AG10803 (cell line): ENCODE measurements at regions not wholly inside any gene's neighbourhood (a gene's known extent, or its start where the extent isn't known, plus 50 kb on each side); places are given as distances from the start of the nearest gene placed in this dataset.

Experiments used
- DNase-seq: peaks from one replicate; pipeline ENCODE4 v3.0.0; 2010; ENCODE audit warnings: low read depth
- H3K4me3 ChIP-seq: 2 replicates; pipeline ENCODE4 v1.5.1; 2011; ENCODE audit warnings: mild to moderate bottlenecking, low read length, control low read depth
- TF ChIP-seq, protein P1 (sequence below): conservative IDR thresholded peaks from 2 replicates; pipeline ENCODE4 v1.5.1; 2011; ENCODE audit warnings: mild to moderate bottlenecking, low read length, control low read depth, inconsistent platforms

DNA sequence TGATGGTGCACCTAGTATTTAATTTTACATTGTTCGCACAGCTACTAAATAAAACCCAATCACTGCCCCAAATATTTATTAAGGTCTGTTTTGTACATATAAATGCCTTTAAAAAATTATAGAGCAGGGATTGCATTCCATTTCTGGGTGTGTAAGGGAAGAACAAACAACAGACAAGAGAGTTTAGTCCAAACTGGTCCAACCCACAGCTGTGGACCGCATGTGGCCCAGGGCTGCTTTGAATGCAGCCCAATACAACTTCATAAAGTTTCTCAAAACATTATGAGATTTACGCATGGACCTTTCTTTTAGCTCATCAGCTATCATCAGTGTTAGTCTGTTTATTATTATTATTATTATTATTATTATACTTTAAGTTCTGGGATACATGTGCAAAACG, 114.8 kb upstream of the LRATD1 start:
- H3K4me3 ChIP-seq = no peak overlapping the region
- TF ChIP-seq, protein P1, sequence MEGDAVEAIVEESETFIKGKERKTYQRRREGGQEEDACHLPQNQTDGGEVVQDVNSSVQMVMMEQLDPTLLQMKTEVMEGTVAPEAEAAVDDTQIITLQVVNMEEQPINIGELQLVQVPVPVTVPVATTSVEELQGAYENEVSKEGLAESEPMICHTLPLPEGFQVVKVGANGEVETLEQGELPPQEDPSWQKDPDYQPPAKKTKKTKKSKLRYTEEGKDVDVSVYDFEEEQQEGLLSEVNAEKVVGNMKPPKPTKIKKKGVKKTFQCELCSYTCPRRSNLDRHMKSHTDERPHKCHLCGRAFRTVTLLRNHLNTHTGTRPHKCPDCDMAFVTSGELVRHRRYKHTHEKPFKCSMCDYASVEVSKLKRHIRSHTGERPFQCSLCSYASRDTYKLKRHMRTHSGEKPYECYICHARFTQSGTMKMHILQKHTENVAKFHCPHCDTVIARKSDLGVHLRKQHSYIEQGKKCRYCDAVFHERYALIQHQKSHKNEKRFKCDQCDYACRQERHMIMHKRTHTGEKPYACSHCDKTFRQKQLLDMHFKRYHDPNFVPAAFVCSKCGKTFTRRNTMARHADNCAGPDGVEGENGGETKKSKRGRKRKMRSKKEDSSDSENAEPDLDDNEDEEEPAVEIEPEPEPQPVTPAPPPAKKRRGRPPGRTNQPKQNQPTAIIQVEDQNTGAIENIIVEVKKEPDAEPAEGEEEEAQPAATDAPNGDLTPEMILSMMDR = no peak
- DNase-seq = peak; percentile 68

DNA sequence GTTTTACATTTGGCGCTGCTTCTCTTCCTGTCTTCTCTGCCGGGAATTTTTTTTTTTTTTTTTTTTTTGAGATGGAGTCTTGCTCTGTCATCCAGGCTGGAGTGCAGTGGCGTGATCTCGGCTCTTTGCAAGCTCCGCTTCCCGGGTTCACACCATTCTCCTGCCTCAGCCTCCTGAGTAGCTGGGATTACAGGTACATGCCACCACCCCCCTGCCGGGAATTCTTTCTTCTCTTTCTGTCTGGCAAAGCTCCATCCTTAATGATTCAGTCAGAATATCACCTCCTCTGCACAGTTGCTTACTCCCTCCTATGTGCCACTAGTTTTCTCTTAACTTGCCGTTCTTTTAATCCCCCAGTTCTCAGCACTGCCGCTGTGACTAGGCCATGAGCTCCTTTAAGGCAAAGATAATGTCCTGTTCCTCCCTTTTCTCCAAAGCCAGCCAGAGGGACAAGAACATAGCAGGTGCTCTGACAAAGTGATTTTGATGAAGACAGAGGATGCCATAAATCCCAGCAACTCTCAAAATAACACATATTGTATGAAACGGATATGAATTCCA, 112.1 kb upstream of the LRATD1 start:
- H3K4me3 ChIP-seq = no peak overlapping the region
- TF ChIP-seq, protein P1 = no peak
- DNase-seq = no peak

GRCh38 chr2:14524041-14524802, 108.3 kb upstream of the LRATD1 start:
- peak overlapping the region; percentile 39 for H3K4me3 ChIP-seq
- TF ChIP-seq, protein P1 = no peak
- DNase-seq = peak; percentile 82

DNA sequence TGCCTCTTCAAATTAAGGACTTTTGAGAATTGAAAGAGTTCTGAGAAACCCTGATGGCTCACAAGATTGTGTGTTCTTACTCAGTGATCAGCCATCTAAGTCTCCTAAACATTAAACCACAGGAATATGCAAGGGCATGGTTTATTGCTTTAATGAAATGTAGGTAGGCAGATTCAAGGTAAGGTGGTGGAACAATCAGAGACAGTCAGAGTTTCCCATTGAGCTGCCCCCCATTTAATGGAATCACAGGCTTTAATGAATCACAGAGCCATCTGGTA, 107.8 kb upstream of the LRATD1 start:
- peak; percentile 49 for DNase-seq
- TF ChIP-seq, protein P1 = no peak
- H3K4me3 ChIP-seq = peak overlapping the region; percentile 39

DNA sequence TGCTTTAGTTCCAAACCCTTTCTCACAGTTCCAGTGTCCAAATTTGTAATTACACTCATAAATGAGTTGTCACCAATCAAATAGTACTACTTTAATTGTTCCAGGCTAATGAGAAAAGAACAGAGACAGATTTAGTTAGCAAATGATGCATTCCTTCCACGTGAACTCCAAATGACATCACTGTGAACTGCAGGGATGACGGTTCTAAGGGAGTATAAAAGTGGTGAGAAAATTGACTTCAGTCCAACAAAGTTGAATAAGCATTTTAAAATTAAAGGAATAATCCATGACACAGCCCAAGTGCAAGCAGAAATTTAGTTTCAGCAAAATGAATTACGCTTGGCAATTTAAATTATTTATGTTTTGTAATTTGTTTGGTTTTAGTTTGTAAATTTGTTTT, 102.0 kb upstream of the LRATD1 start:
- TF ChIP-seq, protein P1 = no peak
- H3K4me3 ChIP-seq = no peak overlapping the region
- peak; percentile 16 for DNase-seq

DNA sequence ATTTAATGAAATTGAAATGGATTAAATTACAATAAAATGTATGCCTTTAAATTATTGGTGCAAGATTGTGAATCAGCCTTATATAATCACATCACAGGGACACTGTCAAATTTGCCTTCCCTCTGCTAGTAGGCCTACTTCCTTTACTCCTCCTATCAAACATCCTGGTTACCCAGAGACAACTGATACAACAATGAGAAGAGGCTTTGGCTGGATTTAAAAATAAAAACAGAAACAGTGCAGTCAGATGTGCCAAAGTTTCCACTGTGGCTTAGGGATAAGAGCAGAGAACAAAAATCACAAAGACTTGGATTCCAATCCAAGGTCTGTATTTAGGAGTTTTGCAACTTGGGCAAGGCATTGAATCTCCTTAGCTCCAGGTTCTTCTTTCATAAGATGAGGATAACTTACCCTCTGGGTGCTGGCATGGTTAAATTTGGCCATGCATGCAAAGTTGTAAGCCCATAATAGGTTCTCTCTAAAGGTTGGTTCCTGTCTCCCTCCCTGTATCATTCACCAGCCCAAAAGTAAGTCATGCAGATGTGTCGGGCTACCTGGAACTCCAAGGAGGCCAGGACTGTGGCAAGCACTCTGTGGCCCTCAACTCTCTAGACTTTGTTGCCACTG, 99.3 kb upstream of the LRATD1 start:
- TF ChIP-seq, protein P1 = no peak
- DNase-seq = no peak
- no peak overlapping the region for H3K4me3 ChIP-seq

DNA sequence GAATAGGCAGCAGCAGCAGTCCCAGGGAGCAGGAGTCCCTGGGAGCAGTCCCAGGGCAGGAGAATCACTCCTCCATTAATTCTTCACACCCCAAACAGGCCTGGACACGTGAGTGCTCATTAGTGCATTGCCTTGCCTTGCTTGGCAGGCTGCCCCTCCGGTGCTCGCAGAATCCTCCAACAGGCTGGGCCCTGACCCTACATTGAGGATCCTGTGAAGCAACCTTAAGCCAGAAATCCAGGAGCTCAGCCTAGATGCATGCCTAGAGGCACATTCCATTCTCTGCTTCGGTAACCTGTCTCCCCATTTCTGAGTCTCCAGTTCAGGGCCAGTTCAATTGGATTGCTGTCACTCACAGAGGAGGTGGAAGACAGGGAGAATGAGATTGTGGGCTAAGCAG, 97.4 kb upstream of the LRATD1 start:
- no peak for DNase-seq
- no peak overlapping the region for H3K4me3 ChIP-seq
- TF ChIP-seq, protein P1 = no peak
